Erythroblast (primary cell): ENCODE measurements at regions not wholly inside any gene's neighbourhood (a gene's known extent, or its start where the extent isn't known, plus 50 kb on each side); places are given as distances from the start of the nearest gene placed in this dataset.

Experiments
- GATA1 ChIP-seq: IDR thresholded peaks from 2 replicates; pipeline ENCODE4 v1.6.1; 2011; ENCODE audit warnings: low read depth, mild to moderate bottlenecking, control low read depth, low read length, moderate library complexity
- POLR2A ChIP-seq: IDR thresholded peaks from 2 replicates; pipeline ENCODE4 v1.6.1; 2011; ENCODE audit warnings: mild to moderate bottlenecking, low read length

DNA sequence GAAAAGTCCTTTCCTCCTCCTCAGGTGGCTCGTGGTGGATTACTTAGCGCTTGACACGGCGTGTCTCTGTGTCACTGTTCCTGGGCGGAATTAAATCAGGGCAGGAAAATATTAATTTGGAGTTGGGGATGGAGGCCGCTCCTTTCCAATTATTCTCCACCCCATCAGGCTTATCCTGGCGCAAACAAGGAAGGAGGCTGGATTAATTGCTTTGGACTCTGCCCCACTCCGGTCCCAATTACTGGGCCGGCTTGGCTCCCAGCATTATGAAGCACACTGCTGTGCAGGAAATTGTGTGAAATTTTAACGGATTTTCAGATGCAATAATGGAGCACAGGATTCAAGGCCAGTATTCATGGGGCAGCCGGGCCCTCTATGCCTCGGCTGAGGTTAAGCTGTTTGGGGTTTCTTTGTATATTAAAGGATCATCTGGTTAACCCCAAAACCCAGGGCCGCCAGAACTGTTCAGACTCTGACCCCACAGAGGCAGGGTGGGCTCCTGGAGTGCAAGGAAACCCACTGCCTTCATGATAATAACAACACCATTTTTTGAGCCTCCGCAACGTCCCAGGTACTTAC, 87.8 kb downstream of the MRM1 start:
- TF ChIP-seq POLR2A (no peak), GATA1 (no peak)
